Epithelial cell of esophagus (primary cell): ENCODE measurements at regions not wholly inside any gene's neighbourhood (a gene's known extent, or its start where the extent isn't known, plus 50 kb on each side); places are given as distances from the start of the nearest gene placed in this dataset.
A peak's percentile ranks its signal among the peaks of the same experiment; 100 is the strongest.

Experiments used
- DNase-seq: peaks from one replicate; pipeline ENCODE4 v3.0.0; 2010; ENCODE audit warnings: low read depth
- H3K4me3 ChIP-seq: 2 replicates; pipeline ENCODE4 v1.5.1; 2011; ENCODE audit warnings: mild to moderate bottlenecking, low read length, control low read depth
- TF ChIP-seq, protein P1 (sequence below): IDR thresholded peaks from 2 replicates; pipeline ENCODE4 v1.5.1; 2011; ENCODE audit warnings: low read depth, mild to moderate bottlenecking, low read length, control low read depth, inconsistent platforms; ENCODE audit not compliant: insufficient read depth; ENCODE audit errors: missing control alignments

DNA sequence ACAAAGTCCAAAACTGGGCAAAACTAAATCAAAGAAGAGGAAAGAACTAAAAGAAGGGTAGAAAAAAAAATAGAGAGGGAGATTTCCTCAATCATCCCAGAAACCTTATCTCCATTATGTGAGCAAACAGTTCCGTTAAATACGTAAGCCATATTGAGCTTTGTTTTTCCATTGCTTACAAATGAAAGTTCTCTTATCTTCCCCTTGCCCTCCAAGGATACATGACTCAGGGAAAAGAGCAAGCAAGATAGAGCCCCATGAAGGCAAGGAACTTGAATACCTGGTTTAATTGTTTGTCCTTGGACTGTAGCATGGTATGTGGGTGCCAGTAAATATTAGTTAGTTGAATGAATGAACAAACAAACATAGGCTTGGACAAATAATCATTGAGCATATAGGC is 126.8 kb upstream of the USP15 start:
- DNase-seq = no peak
- TF ChIP-seq, protein P1, sequence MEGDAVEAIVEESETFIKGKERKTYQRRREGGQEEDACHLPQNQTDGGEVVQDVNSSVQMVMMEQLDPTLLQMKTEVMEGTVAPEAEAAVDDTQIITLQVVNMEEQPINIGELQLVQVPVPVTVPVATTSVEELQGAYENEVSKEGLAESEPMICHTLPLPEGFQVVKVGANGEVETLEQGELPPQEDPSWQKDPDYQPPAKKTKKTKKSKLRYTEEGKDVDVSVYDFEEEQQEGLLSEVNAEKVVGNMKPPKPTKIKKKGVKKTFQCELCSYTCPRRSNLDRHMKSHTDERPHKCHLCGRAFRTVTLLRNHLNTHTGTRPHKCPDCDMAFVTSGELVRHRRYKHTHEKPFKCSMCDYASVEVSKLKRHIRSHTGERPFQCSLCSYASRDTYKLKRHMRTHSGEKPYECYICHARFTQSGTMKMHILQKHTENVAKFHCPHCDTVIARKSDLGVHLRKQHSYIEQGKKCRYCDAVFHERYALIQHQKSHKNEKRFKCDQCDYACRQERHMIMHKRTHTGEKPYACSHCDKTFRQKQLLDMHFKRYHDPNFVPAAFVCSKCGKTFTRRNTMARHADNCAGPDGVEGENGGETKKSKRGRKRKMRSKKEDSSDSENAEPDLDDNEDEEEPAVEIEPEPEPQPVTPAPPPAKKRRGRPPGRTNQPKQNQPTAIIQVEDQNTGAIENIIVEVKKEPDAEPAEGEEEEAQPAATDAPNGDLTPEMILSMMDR = no peak
- no peak overlapping the region for H3K4me3 ChIP-seq

- TF ChIP-seq, protein P1 = no peak
- peak; percentile 6 for DNase-seq
- H3K4me3 ChIP-seq = no peak overlapping the region
Observed at GRCh38 chr12:62135553-62136200, 124.5 kb upstream of the USP15 start.

- DNase-seq = no peak
- TF ChIP-seq, protein P1 = no peak
- H3K4me3 ChIP-seq = no peak overlapping the region
Observed at GRCh38 chr12:62136496-62136895, 123.7 kb upstream of the USP15 start.

- H3K4me3 ChIP-seq = no peak overlapping the region
- DNase-seq = no peak
- TF ChIP-seq, protein P1 = no peak
Observed at GRCh38 chr12:62138527-62138926, 121.7 kb upstream of the USP15 start.

DNA sequence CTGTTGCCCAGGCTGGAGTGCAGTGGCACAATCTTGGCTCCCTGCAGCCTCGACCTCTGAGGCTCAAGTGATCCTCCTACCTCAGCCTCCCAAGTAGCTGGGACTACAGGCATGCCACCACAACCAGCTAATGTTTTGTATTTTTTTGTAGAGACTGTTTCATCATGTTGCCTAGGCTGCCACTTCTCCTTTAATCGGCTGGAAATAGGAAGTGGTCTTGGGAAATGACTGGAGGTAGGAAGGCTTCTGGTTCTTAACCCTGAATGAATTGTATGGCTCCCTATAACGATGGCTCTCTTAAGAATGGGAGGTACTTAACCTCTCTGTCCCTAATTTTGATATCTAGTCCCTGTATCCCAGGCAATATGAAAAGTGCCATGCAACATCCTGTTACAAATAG is 113.9 kb upstream of the USP15 start:
- DNase-seq = no peak
- TF ChIP-seq, protein P1 = no peak
- no peak overlapping the region for H3K4me3 ChIP-seq

DNA sequence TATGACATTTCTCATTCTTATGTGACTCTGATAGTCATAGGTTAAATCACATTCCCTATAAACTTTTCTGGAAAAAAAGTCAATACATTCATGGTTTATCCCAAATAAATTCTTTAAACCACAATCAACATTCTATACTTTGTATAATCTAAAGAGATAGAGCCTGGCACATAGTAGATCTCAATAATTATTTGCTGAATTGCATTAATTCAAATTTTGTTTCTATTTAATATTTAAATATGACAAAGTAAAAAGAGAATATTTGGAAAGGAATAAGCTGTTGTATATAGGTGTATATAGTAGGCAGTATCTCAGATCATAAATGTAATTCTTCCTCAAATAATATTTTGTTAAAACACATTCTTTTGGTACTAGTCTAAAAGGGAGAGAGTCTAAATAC is 102.2 kb upstream of the USP15 start:
- DNase-seq = no peak
- H3K4me3 ChIP-seq = no peak overlapping the region
- TF ChIP-seq, protein P1 = no peak

DNA sequence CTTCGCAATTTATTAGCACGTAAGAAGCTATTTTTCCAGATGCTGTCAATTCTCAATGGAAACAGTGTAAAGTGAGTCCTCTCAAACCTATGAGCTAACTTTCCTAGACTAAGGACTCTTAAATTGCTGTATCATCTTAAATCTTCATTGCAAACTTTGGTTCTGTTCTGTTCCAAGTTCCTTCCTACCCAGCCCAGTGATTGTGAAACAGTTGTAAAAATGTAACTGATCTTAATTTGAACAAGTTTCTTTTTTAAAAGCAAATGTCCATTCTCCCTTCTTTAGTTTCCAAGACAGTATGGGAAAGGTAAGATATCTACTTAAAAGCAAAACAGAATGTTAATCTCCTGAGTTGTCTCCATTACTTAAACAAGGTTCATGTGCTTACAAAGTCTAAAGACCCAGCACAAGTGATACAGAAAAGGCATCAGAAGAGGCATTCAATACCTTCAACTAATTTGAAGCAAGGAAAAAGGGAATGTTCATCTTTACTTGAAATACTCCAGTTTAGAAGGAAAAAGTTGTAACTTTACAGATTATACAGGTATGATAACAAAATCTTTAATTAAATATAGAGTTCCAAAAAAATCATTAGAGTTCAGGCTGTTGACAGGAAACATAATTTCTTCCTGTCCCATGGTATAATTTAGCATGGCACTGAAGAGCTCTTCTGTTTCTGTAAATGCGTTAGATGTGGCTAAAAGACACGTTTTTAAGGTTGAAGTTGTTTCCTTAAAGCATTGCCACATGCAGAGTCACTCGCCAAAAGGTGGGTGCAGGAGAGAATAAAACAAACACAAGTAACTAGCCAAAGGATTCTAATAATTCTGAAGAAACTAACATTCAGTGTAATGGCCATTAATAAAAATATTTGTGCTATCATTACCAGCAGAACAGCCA is 101.5 kb upstream of the USP15 start:
- no peak for DNase-seq
- H3K4me3 ChIP-seq = no peak overlapping the region
- TF ChIP-seq, protein P1 = no peak
